WI38 (cell line): ENCODE measurements at regions not wholly inside any gene's neighbourhood (a gene's known extent, or its start where the extent isn't known, plus 50 kb on each side); places are given as distances from the start of the nearest gene placed in this dataset.

Experiments used
- H3K4me3 ChIP-seq: 2 replicates; pipeline ENCODE4 v1.5.1; 2011; ENCODE audit warnings: low read depth, mild to moderate bottlenecking, control low read depth, low read length
- CTCF ChIP-seq: IDR thresholded peaks from 2 replicates; pipeline ENCODE4 v1.5.1; 2012; ENCODE audit warnings: low read depth, mild to moderate bottlenecking, control low read depth, low read length

- TF ChIP-seq CTCF, result no peak
- no peak overlapping the region for H3K4me3 ChIP-seq
Measured at GRCh38 chr13:62525652-62526051, 1110.0 kb upstream of the PCDH20 start.

- no peak for TF ChIP-seq CTCF
- no peak overlapping the region for H3K4me3 ChIP-seq
Measured at GRCh38 chr13:62524498-62524897, 1108.8 kb upstream of the PCDH20 start.

GRCh38 chr13:62524061-62524460, 1108.4 kb upstream of the PCDH20 start:
- no peak for TF ChIP-seq CTCF
- no peak overlapping the region for H3K4me3 ChIP-seq

- H3K4me3 ChIP-seq, result no peak overlapping the region
- TF ChIP-seq CTCF, result no peak
Measured at GRCh38 chr13:62512194-62513141, 1096.8 kb upstream of the PCDH20 start.

- no peak overlapping the region for H3K4me3 ChIP-seq
- no peak for TF ChIP-seq CTCF
Measured at GRCh38 chr13:62510906-62511655, 1095.4 kb upstream of the PCDH20 start.

GRCh38 chr13:62502588-62502987, 1086.9 kb upstream of the PCDH20 start:
- H3K4me3 ChIP-seq, result no peak overlapping the region

More at GRCh38 chr13:62502588-62502987, 1086.9 kb upstream of the PCDH20 start:
- TF ChIP-seq CTCF, result no peak
